ENCODE measurements at regions not wholly inside any gene's neighbourhood (a gene's known extent, or its start where the extent isn't known, plus 50 kb on each side); places are given as distances from the start of the nearest gene placed in this dataset.

- WGBS, 2 experiments (ENCODE audit: extremely low coverage in 1 of 2, insufficient coverage in 1 of 2, insufficient read length in 1 of 2, insufficient replicate concordance in 2 of 2, low coverage in 1 of 2, low lambda C conversion rate in 2 of 2, missing lambda C conversion rate in 1 of 2), result 94% methylated on average over 6 of the region's 6 CpGs; no CpG with 5 or more reads in 1 of the 2 experiments
- Histone ChIP-seq H4K8ac (ENCODE audit: extremely low read depth, insufficient read depth, low read length) (no peak overlapping the region), H3K14ac (ENCODE audit: insufficient read length) (no peak overlapping the region), H3K4ac (replicated peaks; ENCODE audit: insufficient read length, low read depth, low read length) (no peak overlapping the region), H3K27ac (ENCODE audit: low read depth, low read length) (no peak overlapping the region), H2BK15ac (ENCODE audit: low read length) (no peak overlapping the region), H3K23me2 (ENCODE audit: low read depth, low read length) (no peaks in the 10 kb centered on the region; the same call in 1 of the 2 replicates), H3K79me2 (ENCODE audit: control insufficient read depth in 1 of 2, insufficient read depth in 2 of 2, low read length in 2 of 2) (no peaks in the 10 kb centered on the region), H3K23ac (ENCODE audit: insufficient read length) (no peak overlapping the region), H4K5ac (ENCODE audit: insufficient read length, low read depth, low read length) (no peak overlapping the region), H3K4me3 (ENCODE audit: extremely low read depth in 1 of 4, insufficient read depth in 2 of 4, low read depth in 3 of 4, low read length in 4 of 4) (no peak overlapping the region), H2BK12ac (ENCODE audit: low read depth, low read length) (no peak overlapping the region), H2AK5ac (ENCODE audit: low read depth, low read length) (no peak overlapping the region), H3K18ac (ENCODE audit: extremely low read depth, low read length) (no peak overlapping the region), H3K27me3 (replicated peaks in 1 of 4; ENCODE audit: control insufficient read depth in 3 of 4, extremely low read depth in 1 of 4, insufficient read depth in 3 of 4, low read length in 3 of 4) (no peaks in the 10 kb centered on the region), H3K79me1 (ENCODE audit: low read depth, low read length) (no peaks in the 10 kb centered on the region), H3K4me1 (replicated peaks in 1 of 4; ENCODE audit: control insufficient read depth in 3 of 4, insufficient read depth in 4 of 4, low read length in 3 of 4) (no peaks in the 10 kb centered on the region), H3K36me3 (ENCODE audit: control insufficient read depth in 2 of 4, insufficient read depth in 4 of 4, low read length in 3 of 4) (no peaks in the 10 kb centered on the region), H3K9ac (replicated peaks in 1 of 4; ENCODE audit: extremely low read depth in 1 of 4, low read depth in 3 of 4, low read length in 3 of 4) (no peak overlapping the region), H4K20me1 (replicated peaks in 1 of 2; ENCODE audit: control insufficient read depth in 1 of 2, insufficient read depth in 2 of 2, low read length in 2 of 2) (no peaks in the 10 kb centered on the region), H2BK120ac (replicated peaks; ENCODE audit: low read depth, low read length) (no peak overlapping the region), H2AFZ (ENCODE audit: low read length) (peak overlapping the region; percentile 67; the same call in 1 of the 2 replicates), H2BK20ac (ENCODE audit: low read length) (no peak overlapping the region), H4K91ac (replicated peaks; ENCODE audit: insufficient read length, low read length) (no peak overlapping the region), H2BK5ac (ENCODE audit: low read depth, low read length) (no peak overlapping the region), H3K56ac (replicated peaks; ENCODE audit: insufficient read length, low read depth, low read length) (no peak overlapping the region), H3K4me2 (ENCODE audit: insufficient read depth in 1 of 2, low read depth in 2 of 2, low read length in 2 of 2) (no peak overlapping the region), H3K9me3 (ENCODE audit: insufficient read depth in 2 of 2, low read depth in 1 of 2, low read length in 1 of 2) (no peaks in the 10 kb centered on the region)
- CTCF ChIA-PET (ENCODE audit: partially characterized antibody), result no interaction called here
- no peak for FAIRE-seq
- POLR2A ChIA-PET (ENCODE audit: partially characterized antibody), result no interaction called here
- no peak for DNase-seq (ENCODE audit: low read depth in 1 of 2, low spot score in 2 of 2)
- no peak for TF ChIP-seq SIX5 (IDR thresholded peaks at IDR 0.05; ENCODE audit: low read depth, low read length)
Observed at GRCh38 chr5:19200251-19200650, 787.7 kb downstream of the CDH18 start.

Measured in H1 (cell line).